Caco-2 (cell line): ENCODE measurements at regions not wholly inside any gene's neighbourhood (a gene's known extent, or its start where the extent isn't known, plus 50 kb on each side); places are given as distances from the start of the nearest gene placed in this dataset.

Experiments
- BruUV-seq: library from RNA; stranded (reverse); fragments of 400-500 nt; replicated peaks from 2 replicates; lab custom pipeline; 2021; lab: Mats Ljungman, UMichigan
- CTCF ChIA-PET: fragments of 300-600 bp; sonication (Branson Sonifier 250); formaldehyde crosslinking; loops from one replicate; lab custom pipeline; 2022; ENCODE audit warnings: antibody characterized with exemption; lab: Charles Lee
- POLR2A ChIA-PET: fragments of 300-600 bp; sonication (Branson Sonifier 250); formaldehyde crosslinking; loops from one replicate; lab custom pipeline; 2022; ENCODE audit warnings: antibody characterized with exemption; lab: Charles Lee
- DNase-seq, 2 experiments: peaks; one replicate each; pipeline versions ENCODE4 v3.0.0 to v3.0.0-alpha.2; 2020 to 2022
- H3K27me3 ChIP-seq: replicated peaks from 2 replicates; pipeline ENCODE4 v1.6.0; 2011; ENCODE audit warnings: low read length; ENCODE audit not compliant: control insufficient read depth, insufficient read depth
- H3K36me3 ChIP-seq: 2 replicates; pipeline ENCODE4 v1.5.1; 2011; ENCODE audit warnings: low read length; ENCODE audit not compliant: control insufficient read depth, insufficient read depth
- H3K4me1 ChIP-seq: fragments of 250-450 bp; sonication (Bioruptor Pico); 2 replicates; pipeline ENCODE4 v1.5.1; 2020; ENCODE audit warnings: mild to moderate bottlenecking
- H3K4me3 ChIP-seq: 2 replicates; pipeline ENCODE4 v1.5.1; 2011; ENCODE audit warnings: low read depth, mild to moderate bottlenecking, control low read depth, low read length
- H3K9me3 ChIP-seq: fragments of 250-450 bp; sonication (Bioruptor Pico); 2 replicates; pipeline ENCODE4 v1.5.1; 2020; ENCODE audit warnings: mild to moderate bottlenecking, moderate library complexity
- H3K27ac Mint-ChIP-seq: one replicate; pipeline ENCODE4 v1.8.0; 2022; ENCODE audit warnings: mixed read lengths; ENCODE audit not compliant: unreplicated experiment
- H3K27me3 Mint-ChIP-seq: one replicate; pipeline ENCODE4 v1.8.0; 2022; ENCODE audit warnings: mixed read lengths; ENCODE audit not compliant: insufficient read depth, unreplicated experiment
- H3K36me3 Mint-ChIP-seq: one replicate; pipeline ENCODE4 v1.8.0; 2022; ENCODE audit warnings: mild to moderate bottlenecking, mixed read lengths; ENCODE audit not compliant: insufficient read depth, unreplicated experiment
- H3K4me1 Mint-ChIP-seq: one replicate; pipeline ENCODE4 v1.8.0; 2022; ENCODE audit warnings: low read depth, mixed read lengths; ENCODE audit not compliant: unreplicated experiment
- H3K4me3 Mint-ChIP-seq: one replicate; pipeline ENCODE4 v1.8.0; 2022; ENCODE audit warnings: mild to moderate bottlenecking, moderate library complexity, mixed read lengths; ENCODE audit not compliant: unreplicated experiment
- H3K9me3 Mint-ChIP-seq: one replicate; pipeline ENCODE4 v1.8.0; 2022; ENCODE audit warnings: mixed read lengths; ENCODE audit not compliant: unreplicated experiment
- intact Hi-C: fragments of 100-400 bp; cut with micrococcal nuclease; formaldehyde crosslinking; loops from one replicate; pipeline ENCODE4 v1.10.0; 2022; ENCODE audit not compliant: unreplicated experiment
- TF ChIP-seq, protein P1 (sequence below), 2 experiments: fragments of 200-600 bp in 1 of 2; IDR thresholded peaks; 1 replicate in 1 of 2; 2 replicates in 1 of 2; pipeline versions ENCODE4 v1.5.1 to v1.8.0; 2011 to 2022; ENCODE audit warnings: antibody characterized with exemption in 1 of 2, control low read depth in 1 of 2, inconsistent platforms in 1 of 2, low read depth in 1 of 2, low read length in 1 of 2, mild to moderate bottlenecking in 1 of 2, moderate library complexity in 1 of 2; ENCODE audit not compliant: insufficient read depth in 1 of 2, severe bottlenecking in 1 of 2, unreplicated experiment in 1 of 2

DNA sequence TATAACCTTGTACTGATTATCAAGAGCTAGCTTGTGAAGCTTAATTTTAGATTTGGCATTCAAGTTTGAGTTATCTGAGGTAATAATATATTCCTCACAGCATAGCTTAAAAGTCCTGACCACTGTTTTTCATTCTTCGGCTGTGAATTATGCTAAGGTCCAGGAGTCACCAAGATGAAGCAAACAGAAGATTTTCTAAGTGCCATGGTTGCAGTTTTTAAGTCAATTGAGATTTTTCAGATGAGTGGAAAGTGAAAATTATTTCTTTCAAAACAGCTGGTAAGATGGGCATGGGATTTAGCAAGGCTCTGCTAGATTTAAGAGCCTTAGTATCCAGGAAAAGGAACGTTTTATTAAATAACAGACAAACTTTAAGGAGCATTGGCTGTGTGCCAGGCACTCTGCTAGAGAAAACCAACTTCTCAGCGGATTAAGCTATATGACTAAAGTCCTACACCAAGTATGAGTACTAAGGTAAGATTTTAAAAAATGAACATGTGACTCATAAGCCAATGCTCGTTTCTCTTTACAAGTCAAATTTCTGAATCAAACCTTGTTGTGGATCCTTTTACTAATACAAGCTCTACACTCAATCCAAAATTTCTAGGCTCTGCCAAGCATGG is 149.9 kb upstream of the IL15 start:
- H3K36me3 ChIP-seq, result no peaks in the 10 kb centered on the region
- intact Hi-C loops, result no loop called here
- no peak overlapping the region for H3K4me3 ChIP-seq
- Mint-ChIP-seq H3K9me3 (peaks cover 10% of the 10 kb centered on the region), H3K27me3 (peaks cover 4% of the 10 kb centered on the region), H3K4me3 (no peak overlapping the region), H3K27ac (no peak overlapping the region), H3K36me3 (no peaks in the 10 kb centered on the region), H3K4me1 (no peaks in the 10 kb centered on the region)
- H3K4me1 ChIP-seq, result no peaks in the 10 kb centered on the region
- H3K9me3 ChIP-seq, result no peaks in the 10 kb centered on the region
- no TSS peak for BruUV-seq
- ChIA-PET POLR2A (no interaction called here), CTCF (no interaction called here)
- no peak for DNase-seq
- TF ChIP-seq, protein P1, sequence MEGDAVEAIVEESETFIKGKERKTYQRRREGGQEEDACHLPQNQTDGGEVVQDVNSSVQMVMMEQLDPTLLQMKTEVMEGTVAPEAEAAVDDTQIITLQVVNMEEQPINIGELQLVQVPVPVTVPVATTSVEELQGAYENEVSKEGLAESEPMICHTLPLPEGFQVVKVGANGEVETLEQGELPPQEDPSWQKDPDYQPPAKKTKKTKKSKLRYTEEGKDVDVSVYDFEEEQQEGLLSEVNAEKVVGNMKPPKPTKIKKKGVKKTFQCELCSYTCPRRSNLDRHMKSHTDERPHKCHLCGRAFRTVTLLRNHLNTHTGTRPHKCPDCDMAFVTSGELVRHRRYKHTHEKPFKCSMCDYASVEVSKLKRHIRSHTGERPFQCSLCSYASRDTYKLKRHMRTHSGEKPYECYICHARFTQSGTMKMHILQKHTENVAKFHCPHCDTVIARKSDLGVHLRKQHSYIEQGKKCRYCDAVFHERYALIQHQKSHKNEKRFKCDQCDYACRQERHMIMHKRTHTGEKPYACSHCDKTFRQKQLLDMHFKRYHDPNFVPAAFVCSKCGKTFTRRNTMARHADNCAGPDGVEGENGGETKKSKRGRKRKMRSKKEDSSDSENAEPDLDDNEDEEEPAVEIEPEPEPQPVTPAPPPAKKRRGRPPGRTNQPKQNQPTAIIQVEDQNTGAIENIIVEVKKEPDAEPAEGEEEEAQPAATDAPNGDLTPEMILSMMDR (IDR thresholded peaks at IDR 0.05; ENCODE audit: insufficient read depth in 1 of 2, low read depth in 1 of 2, low read length in 1 of 2, severe bottlenecking in 1 of 2, unreplicated experiment in 1 of 2), result no peak
- no peaks in the 10 kb centered on the region for H3K27me3 ChIP-seq

DNA sequence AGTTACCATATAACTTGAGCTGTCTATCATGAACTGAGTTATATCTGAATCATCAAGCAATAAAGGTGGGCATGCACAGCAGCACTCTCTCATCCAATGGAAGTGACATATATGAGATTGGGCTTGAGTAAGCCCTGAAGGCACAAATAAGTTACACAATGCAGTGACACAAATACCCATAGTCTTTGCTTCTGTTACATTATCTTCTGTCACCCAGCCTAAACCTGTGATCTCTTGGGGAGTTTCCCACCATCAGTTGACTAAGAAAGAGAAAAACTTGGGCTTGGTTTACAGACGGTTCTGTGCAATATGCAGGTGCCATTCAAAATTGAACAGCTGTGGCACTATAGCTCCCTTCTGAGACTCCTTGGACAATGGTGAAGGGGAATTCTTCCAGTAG is 138.8 kb upstream of the IL15 start:
- no TSS peak for BruUV-seq

DNA sequence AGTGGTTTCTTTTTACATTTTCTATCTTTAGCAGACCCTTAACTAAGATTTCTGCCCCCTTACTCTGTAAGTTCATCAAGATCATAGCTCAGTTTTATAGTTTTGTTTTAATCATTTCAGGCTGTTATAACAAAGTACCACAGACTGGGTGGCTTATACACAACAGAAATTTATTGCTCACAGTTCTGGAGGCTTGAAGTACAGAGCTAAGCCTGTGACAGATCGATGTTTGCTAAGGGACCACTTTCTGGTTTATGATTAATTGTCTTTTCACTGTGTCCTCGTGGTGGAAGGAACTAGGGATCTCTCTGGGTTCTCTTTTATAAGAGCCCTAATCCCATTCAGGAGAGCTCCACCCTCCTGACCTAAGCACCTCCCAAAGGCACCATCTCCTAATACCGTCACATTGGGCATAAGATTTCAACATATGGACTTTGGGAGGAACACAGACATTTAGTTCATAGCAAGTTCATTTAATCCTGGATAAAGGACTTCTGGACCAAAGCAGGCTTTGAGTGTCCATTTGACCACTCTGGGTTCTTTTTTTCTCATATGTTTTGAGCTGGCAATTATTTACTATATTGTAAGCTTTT is 137.0 kb upstream of the IL15 start:
- intact Hi-C loops, result no loop called here
- no peak overlapping the region for H3K4me3 ChIP-seq
- no peak for DNase-seq
- Mint-ChIP-seq H3K4me3 (no peak overlapping the region), H3K9me3 (no peaks in the 10 kb centered on the region), H3K4me1 (no peaks in the 10 kb centered on the region), H3K36me3 (no peaks in the 10 kb centered on the region), H3K27me3 (no peaks in the 10 kb centered on the region), H3K27ac (no peak overlapping the region)
- H3K9me3 ChIP-seq, result no peaks in the 10 kb centered on the region
- CTCF ChIA-PET, result no interaction called here
- no peaks in the 10 kb centered on the region for H3K36me3 ChIP-seq
- TF ChIP-seq, protein P1 (IDR thresholded peaks at IDR 0.05; ENCODE audit: insufficient read depth in 1 of 2, low read depth in 1 of 2, low read length in 1 of 2, severe bottlenecking in 1 of 2, unreplicated experiment in 1 of 2), result no peak
- POLR2A ChIA-PET, result no interaction called here
- no TSS peak for BruUV-seq
- no peaks in the 10 kb centered on the region for H3K4me1 ChIP-seq
- no peaks in the 10 kb centered on the region for H3K27me3 ChIP-seq

More for the DNA sequence above, 138.8 kb upstream of the IL15 start:
- H3K9me3 ChIP-seq, result no peaks in the 10 kb centered on the region
- H3K4me1 Mint-ChIP-seq, result no peaks in the 10 kb centered on the region
- H3K36me3 ChIP-seq, result no peaks in the 10 kb centered on the region
- no peaks in the 10 kb centered on the region for H3K4me1 ChIP-seq
- no peaks in the 10 kb centered on the region for H3K27me3 ChIP-seq
- H3K27me3 Mint-ChIP-seq, result no peaks in the 10 kb centered on the region
- H3K27ac Mint-ChIP-seq, result no peak overlapping the region
- DNase-seq, result no peak
- no peaks in the 10 kb centered on the region for H3K9me3 Mint-ChIP-seq
- TF ChIP-seq, protein P1 (IDR thresholded peaks at IDR 0.05; ENCODE audit: insufficient read depth in 1 of 2, low read depth in 1 of 2, low read length in 1 of 2, severe bottlenecking in 1 of 2, unreplicated experiment in 1 of 2), result no peak
- intact Hi-C loops, result no loop called here
- CTCF ChIA-PET, result no interaction called here
- no peak overlapping the region for H3K4me3 ChIP-seq
- no peaks in the 10 kb centered on the region for H3K36me3 Mint-ChIP-seq
- POLR2A ChIA-PET, result no interaction called here
- no peak overlapping the region for H3K4me3 Mint-ChIP-seq
